GM21381 (cell line): ENCODE measurements at regions not wholly inside any gene's neighbourhood (a gene's known extent, or its start where the extent isn't known, plus 50 kb on each side); places are given as distances from the start of the nearest gene placed in this dataset.
"Not testable (repeated sequence)": the region's sequence is repeated elsewhere in the genome, so short reads cannot be mapped to it uniquely, and the experiment has no call there.

Experiments
- ATAC-seq: cut with Tn5 transposase; IDR thresholded peaks from one replicate; pipeline ENCODE4 v1.9.1; 2021; ENCODE audit warnings: mild to moderate bottlenecking, moderate library complexity; ENCODE audit not compliant: unreplicated experiment

GRCh38 chr10:23742807-23743206 is 303.9 kb downstream of the OTUD1 start:
- ATAC-seq, result peak; percentile 1

GRCh38 chr10:23754179-23754578 is 315.3 kb downstream of the OTUD1 start:
- no peak for ATAC-seq

DNA sequence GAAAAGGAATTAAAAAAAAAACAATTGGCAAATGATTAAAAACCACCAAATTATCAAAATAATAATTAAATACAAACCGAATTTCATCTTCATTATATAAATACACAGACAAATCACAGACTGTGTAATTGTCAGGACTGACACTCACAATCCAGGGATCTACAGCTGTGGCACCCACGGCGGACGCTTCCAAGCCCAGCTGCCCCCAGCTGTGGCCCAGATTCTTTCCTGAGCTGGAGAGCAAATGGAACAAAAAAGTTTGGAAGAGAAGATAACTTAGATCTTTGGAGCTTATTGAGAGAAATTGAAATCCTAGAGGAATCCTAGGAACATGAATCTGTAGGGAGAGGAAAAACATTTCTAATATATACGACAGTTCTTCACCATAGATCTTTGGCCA is 316.1 kb downstream of the OTUD1 start:
- no peak for ATAC-seq

GRCh38 chr10:23755556-23755955 is 316.7 kb downstream of the OTUD1 start:
- no peak for ATAC-seq

DNA sequence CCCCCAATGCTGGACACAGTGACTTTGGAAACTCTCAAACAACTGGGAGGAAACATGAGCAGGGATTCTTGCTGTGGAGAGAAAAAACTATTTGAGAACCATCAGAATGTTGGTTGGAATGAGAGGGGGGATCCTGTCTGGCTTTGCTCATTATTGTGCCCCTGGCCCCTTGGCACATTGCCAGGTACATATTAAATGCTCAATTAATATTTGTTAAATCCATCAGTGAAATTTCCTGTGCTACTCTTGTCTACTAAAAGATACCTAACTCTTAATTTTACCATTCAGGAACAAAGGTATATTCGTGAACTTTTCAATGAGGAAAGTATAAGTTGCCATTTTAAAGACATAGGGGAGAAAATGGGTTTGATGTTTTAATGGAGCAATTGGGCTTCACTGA is 329.4 kb downstream of the OTUD1 start:
- ATAC-seq, result no peak

DNA sequence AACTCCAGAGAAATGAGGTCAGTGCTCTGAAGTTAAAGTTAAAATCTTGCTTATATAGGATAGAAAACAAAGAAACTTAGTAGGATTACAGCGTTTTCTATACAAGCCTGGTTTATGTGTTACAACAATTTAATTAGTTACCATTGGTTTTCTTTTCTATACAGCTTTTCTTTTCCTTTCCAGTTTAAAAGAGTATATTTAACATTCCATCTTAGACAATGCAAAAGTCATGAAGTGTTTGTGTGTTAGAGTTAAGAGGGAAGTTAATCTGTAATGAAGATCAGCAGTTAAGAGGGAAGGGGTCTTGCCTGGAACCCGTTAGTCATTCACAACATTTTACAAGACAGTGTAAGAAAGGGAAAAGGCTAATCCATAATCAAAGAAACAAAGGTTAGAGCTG is 338.3 kb downstream of the OTUD1 start:
- no peak for ATAC-seq

DNA sequence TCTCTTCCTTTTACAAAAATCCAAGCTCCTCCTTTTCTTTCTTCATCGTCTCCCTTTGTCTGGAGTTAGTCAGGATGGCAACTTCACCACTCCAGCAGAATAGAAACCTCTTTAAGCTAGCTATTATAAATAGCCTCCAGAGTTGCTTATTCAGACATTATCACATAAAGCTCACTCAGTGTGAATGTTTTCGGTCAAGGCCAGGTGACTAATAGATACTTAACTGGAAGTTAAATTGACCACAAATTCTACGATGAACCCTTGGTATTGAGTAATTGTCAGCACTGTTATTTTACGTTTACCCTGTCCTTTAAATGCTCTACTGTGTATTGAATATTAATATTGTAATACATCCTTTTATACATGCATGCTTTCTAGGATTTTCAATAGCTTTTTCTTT is 340.4 kb downstream of the OTUD1 start:
- no peak for ATAC-seq

GRCh38 chr10:23780331-23780730 is 341.5 kb downstream of the OTUD1 start:
- no peak for ATAC-seq

GRCh38 chr10:23786594-23786993 is 347.7 kb downstream of the OTUD1 start:
- ATAC-seq, result no peak

DNA sequence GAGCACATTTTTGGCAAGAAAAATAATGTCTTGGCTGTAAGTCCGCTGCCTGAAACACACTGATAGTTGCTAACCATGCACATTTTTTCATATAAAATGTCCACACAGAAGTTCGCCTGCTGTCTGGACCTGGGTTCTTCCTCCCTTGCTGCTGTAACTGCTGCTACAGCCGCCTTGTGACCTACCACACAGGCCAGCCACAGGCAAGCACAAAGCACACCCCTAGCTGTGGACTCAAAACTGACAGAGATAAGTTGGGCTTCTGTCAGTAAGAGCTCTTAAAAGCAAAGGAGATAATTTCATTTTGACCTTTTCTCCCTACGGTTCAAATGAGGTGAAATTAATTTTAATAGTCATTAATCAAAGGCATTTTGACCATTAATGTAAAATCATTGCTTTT is 354.7 kb downstream of the OTUD1 start:
- ATAC-seq, result no peak

- ATAC-seq, result not testable (repeated sequence)
Measured at GRCh38 chr10:23797452-23797851, 358.6 kb downstream of the OTUD1 start.

DNA sequence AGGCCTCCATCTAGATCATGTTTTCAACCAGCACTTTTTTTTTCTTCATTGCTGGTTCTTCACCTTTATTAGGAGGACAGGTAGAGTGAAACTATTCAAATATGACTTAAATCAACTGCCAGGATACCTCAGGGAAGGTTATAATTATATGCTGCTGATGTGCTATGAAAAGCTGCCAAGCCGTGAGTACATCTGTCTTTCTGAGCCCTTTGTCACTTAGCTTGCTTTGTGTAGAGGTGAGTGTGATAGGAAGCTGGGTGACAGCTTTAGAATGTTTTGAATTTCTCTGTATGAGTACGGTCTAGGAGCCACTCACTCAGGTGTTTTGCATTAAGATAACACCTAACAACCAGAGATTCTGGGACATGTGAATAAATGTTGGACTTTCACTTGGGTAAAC is 365.2 kb downstream of the OTUD1 start:
- no peak for ATAC-seq

GRCh38 chr10:23813687-23814086 is 374.8 kb downstream of the OTUD1 start:
- no peak for ATAC-seq

DNA sequence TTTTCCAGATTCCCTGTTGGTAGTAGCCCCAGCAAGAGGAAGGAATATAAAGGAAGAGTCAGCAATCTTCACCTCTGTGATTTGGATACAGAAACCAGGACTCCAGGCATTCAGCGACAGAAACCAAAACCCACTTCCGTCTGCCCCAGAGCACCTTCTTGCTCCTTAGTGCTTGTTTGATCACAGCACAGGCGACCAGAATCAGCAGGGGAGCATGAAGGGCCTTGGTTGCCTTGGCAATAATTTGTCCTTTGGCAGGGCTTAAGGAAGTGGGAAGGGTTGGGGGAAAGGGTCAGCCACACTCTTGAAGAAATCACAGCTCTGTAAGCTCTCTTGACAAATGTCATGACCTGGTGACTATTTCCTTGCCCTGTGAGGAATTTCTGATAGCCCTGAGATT is 379.6 kb downstream of the OTUD1 start:
- ATAC-seq, result no peak

- ATAC-seq, result no peak
Measured at GRCh38 chr10:23820792-23821191, 381.9 kb downstream of the OTUD1 start.

DNA sequence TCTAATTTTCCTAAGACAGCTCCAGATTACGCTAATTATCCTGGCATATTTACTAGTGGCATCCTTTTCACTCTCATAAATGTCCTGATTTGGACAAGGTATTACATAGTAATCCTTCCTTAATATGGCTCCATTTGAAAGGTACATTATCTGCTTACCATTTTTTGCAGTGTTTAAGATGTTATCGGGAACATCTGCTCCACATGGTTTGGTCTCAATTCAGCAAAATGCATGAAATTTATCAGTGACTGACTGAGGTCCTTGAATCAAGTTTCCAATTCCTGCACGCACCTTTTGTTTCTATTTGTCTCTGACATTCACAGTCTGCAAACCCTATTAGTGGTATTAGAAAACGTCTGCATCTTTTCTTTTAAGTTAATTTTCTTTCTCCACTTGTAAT is 384.1 kb upstream of the KIAA1217 start:
- no peak for ATAC-seq

- ATAC-seq, result no peak
Measured at GRCh38 chr10:23826421-23826820, 382.5 kb upstream of the KIAA1217 start.

- no peak for ATAC-seq
Measured at GRCh38 chr10:23829556-23829955, 379.4 kb upstream of the KIAA1217 start.

DNA sequence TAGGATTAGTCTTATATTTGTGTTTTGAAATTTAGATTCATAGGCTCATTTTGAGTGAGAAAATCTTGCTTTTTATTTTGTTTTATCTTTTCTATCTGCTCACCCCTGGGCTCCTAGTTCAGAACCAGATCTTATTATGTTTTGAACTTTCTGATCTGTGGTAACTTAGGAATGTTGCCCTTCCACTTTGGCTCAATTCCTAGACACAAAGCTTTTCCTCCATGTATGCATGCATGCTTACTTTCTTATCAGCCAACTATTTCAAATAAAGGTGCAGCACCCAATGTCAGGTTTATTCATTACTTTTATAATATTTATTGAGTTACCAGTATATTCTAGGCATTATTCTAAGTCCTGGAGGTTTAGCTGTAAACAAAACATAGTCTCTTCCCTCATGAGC is 374.8 kb upstream of the KIAA1217 start:
- ATAC-seq, result no peak

GRCh38 chr10:23850631-23851030 is 358.3 kb upstream of the KIAA1217 start:
- no peak for ATAC-seq

GRCh38 chr10:23859598-23859997 is 349.3 kb upstream of the KIAA1217 start:
- ATAC-seq, result no peak

GRCh38 chr10:23864631-23865147 is 344.2 kb upstream of the KIAA1217 start:
- ATAC-seq, result no peak

DNA sequence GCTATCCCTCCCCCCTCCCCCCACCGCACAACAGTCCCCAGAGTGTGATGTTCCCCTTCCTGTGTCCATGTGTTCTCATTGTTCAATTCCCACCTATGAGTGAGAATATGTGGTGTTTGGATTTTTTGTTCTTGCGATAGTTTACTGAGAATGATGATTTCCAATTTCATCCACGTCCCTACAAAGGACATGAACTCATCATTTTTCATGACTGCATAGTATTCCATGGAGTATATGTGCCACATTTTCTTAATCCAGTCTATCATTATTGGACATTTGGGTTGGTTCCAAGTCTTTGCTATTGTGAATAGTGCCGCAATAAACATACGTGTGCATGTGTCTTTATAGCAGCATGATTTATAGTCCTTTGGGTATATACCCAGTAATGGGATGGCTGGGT is 342.0 kb upstream of the KIAA1217 start:
- ATAC-seq, result not testable (repeated sequence)

- ATAC-seq, result no peak
Measured at GRCh38 chr10:23868121-23868520, 340.8 kb upstream of the KIAA1217 start.
